HepG2 (cell line): ENCODE measurements at regions not wholly inside any gene's neighbourhood (a gene's known extent, or its start where the extent isn't known, plus 50 kb on each side); places are given as distances from the start of the nearest gene placed in this dataset.

ENCODE experiments used
- ATAC-seq: fragments of 200-7000 bp; cut with Tn5 transposase; 3 replicates; pipeline ENCODE4 v1.9.1; 2020; ENCODE audit warnings: mild to moderate bottlenecking, moderate library complexity
- BruUV-seq: library from RNA; stranded (reverse); fragments of 400-500 nt; replicated peaks from 2 replicates; lab custom pipeline; 2021; lab: Mats Ljungman, UMichigan
- CTCF ChIA-PET: fragments of 300-600 bp; formaldehyde crosslinking; extraction: SDS; loops from one replicate; lab custom pipeline; 2021; ENCODE audit warnings: low total read pairs, inconsistent platforms, low intra/inter-chr PET ratio; lab: Yijun Ruan, JAX
- POLR2A ChIA-PET: fragments of 350-600 bp; sonication (Branson Sonifier 250); formaldehyde crosslinking; loops from one replicate; lab custom pipeline; 2020; ENCODE audit warnings: antibody characterized with exemption, inconsistent platforms; lab: Yijun Ruan, JAX
- DNase-seq: peaks from one replicate; pipeline ENCODE4 v3.0.0-alpha.2; 2015; ENCODE audit warnings: low spot score
- FAIRE-seq: peaks from 3 replicates; lab custom pipeline; 2011; peaks lifted over from hg19 to GRCh38; lab: Jason Lieb, UNC
- H2AFZ ChIP-seq: one replicate; pipeline ENCODE4 v1.6.1; 2011; ENCODE audit warnings: low read length, inconsistent platforms
- H3K27ac ChIP-seq: fragments of 300-600 bp; 3 replicates; pipeline ENCODE4 v1.8.0; 2011; ENCODE audit warnings: mixed run types, mild to moderate bottlenecking, mixed read lengths, low read length, inconsistent platforms; ENCODE audit not compliant: insufficient read depth; ENCODE audit errors: extremely low read length
- H3K27me3 ChIP-seq, 2 experiments: fragments of 200-600 bp in 1 of 2; 2 replicates in 1 of 2; 3 replicates in 1 of 2; pipeline versions ENCODE4 v1.6.0 to v1.8.0; 2011; ENCODE audit warnings: low read length in 2 of 2, mild to moderate bottlenecking in 2 of 2, moderate library complexity in 2 of 2, inconsistent platforms in 1 of 2; ENCODE audit not compliant: insufficient read depth in 2 of 2, control insufficient read depth in 1 of 2
- H3K36me3 ChIP-seq, 2 experiments: fragments of 200-600 bp in 1 of 2; replicated peaks in 1 of 2; 2 replicates in 1 of 2; 3 replicates in 1 of 2; pipeline versions ENCODE4 v1.5.1 to v1.8.0; 2011; ENCODE audit warnings: low read length in 2 of 2, inconsistent platforms in 1 of 2; ENCODE audit not compliant: insufficient read depth in 2 of 2, control insufficient read depth in 1 of 2
- H3K4me1 ChIP-seq: 2 replicates; pipeline ENCODE4 v1.5.1; 2012; ENCODE audit warnings: low read length, inconsistent platforms; ENCODE audit not compliant: insufficient read depth
- H3K4me2 ChIP-seq: 2 replicates; pipeline ENCODE4 v1.6.0; 2011; ENCODE audit warnings: low read depth, low read length, inconsistent platforms
- H3K4me3 ChIP-seq, 3 experiments: fragments of 200-600 bp in 1 of 3; sonication (generic), shearing (Covaris generic) in 1 of 3; replicated peaks in 1 of 3; 2 replicates each; pipeline ENCODE4 v1.5.1; 2011 to 2016; ENCODE audit warnings: low read length in 3 of 3, inconsistent platforms in 2 of 3, low read depth in 2 of 3, mild to moderate bottlenecking in 2 of 3, control low read depth in 1 of 3, mixed read lengths in 1 of 3; ENCODE audit not compliant: insufficient read depth in 1 of 3
- H3K79me2 ChIP-seq: one replicate; pipeline ENCODE4 v1.6.1; 2011; ENCODE audit warnings: low read length, inconsistent platforms; ENCODE audit not compliant: insufficient read depth
- H3K9ac ChIP-seq: 2 replicates; pipeline ENCODE4 v1.6.0; 2011; ENCODE audit warnings: mild to moderate bottlenecking, low read depth, low read length, inconsistent platforms; ENCODE audit not compliant: insufficient read depth
- H3K9me3 ChIP-seq: 2 replicates; pipeline ENCODE4 v1.5.1; 2012; ENCODE audit warnings: mild to moderate bottlenecking, low read length
- H4K20me1 ChIP-seq: 2 replicates; pipeline ENCODE4 v1.6.0; 2011; ENCODE audit warnings: inconsistent platforms, mild to moderate bottlenecking, low read length, moderate library complexity; ENCODE audit not compliant: insufficient read depth
- AKAP8 ChIP-seq: sonication (generic); formaldehyde crosslinking; IDR thresholded peaks from 2 replicates; pipeline ENCODE4 v1.5.1; 2020; ENCODE audit warnings: mild to moderate bottlenecking, missing genetic modification reagents
- E2F1 ChIP-seq: sonication (generic); formaldehyde crosslinking; IDR thresholded peaks from 2 replicates; pipeline ENCODE4 v1.5.0; 2020; ENCODE audit warnings: missing genetic modification reagents
- ELF4 ChIP-seq: sonication (generic); formaldehyde crosslinking; IDR thresholded peaks from 2 replicates; pipeline ENCODE4 v1.5.0; 2020; ENCODE audit warnings: missing genetic modification reagents, mild to moderate bottlenecking, moderate library complexity, borderline replicate concordance
- FUBP1 ChIP-seq: sonication (generic); formaldehyde crosslinking; IDR thresholded peaks from 2 replicates; pipeline ENCODE4 v1.5.1; 2020; ENCODE audit warnings: missing genetic modification reagents, mild to moderate bottlenecking, borderline replicate concordance
- HDAC2 ChIP-seq: sonication (generic); formaldehyde crosslinking; IDR thresholded peaks from 2 replicates; pipeline ENCODE4 v1.4.0; 2020; ENCODE audit warnings: missing genetic modification reagents
- IKZF4 ChIP-seq: sonication (generic); formaldehyde crosslinking; IDR thresholded peaks from 2 replicates; pipeline ENCODE4 v1.5.1; 2020; ENCODE audit warnings: borderline replicate concordance, mild to moderate bottlenecking, low read depth, missing genetic modification reagents; ENCODE audit errors: not compliant biosample characterization
- JDP2 ChIP-seq: sonication (generic); formaldehyde crosslinking; IDR thresholded peaks from 2 replicates; pipeline ENCODE4 v1.8.1; 2022; ENCODE audit warnings: missing genetic modification reagents, borderline replicate concordance
- MTA3 ChIP-seq: sonication (generic); formaldehyde crosslinking; IDR thresholded peaks from 2 replicates; pipeline ENCODE4 v1.4.0; 2020; ENCODE audit warnings: missing genetic modification reagents
- ONECUT2 ChIP-seq: sonication (generic); formaldehyde crosslinking; IDR thresholded peaks from 2 replicates; pipeline ENCODE4 v1.4.0; 2020; ENCODE audit warnings: missing genetic modification reagents
- SMARCE1 ChIP-seq: fragments of 450-650 bp; IDR thresholded peaks from 2 replicates; pipeline ENCODE4 v1.6.1; 2017; ENCODE audit warnings: borderline replicate concordance
- TERF1 ChIP-seq: sonication (generic); formaldehyde crosslinking; IDR thresholded peaks from 2 replicates; pipeline ENCODE4 v1.8.0; 2022; ENCODE audit warnings: mild to moderate bottlenecking, missing genetic modification reagents, moderate library complexity
- ZFP62 ChIP-seq: sonication (generic); formaldehyde crosslinking; IDR thresholded peaks from 2 replicates; pipeline ENCODE4 v1.4.0; 2020; ENCODE audit warnings: missing genetic modification reagents
- ZNF18 ChIP-seq: sonication (generic); formaldehyde crosslinking; IDR thresholded peaks from 2 replicates; pipeline ENCODE4 v1.8.0; 2022; ENCODE audit warnings: mild to moderate bottlenecking, missing genetic modification reagents; ENCODE audit not compliant: insufficient replicate concordance
- ZNF235 ChIP-seq: sonication (generic); formaldehyde crosslinking; IDR thresholded peaks from 2 replicates; pipeline ENCODE4 v1.8.1; 2023; ENCODE audit warnings: mild to moderate bottlenecking, missing genetic modification reagents, borderline replicate concordance
- ZNF333 ChIP-seq: sonication (generic); formaldehyde crosslinking; IDR thresholded peaks from 2 replicates; pipeline ENCODE4 v1.4.0; 2020; ENCODE audit warnings: mild to moderate bottlenecking, missing genetic modification reagents, borderline replicate concordance
- ZNF598 ChIP-seq: sonication (generic); formaldehyde crosslinking; IDR thresholded peaks from 2 replicates; pipeline ENCODE4 v1.5.1; 2020; ENCODE audit warnings: mild to moderate bottlenecking, missing genetic modification reagents, borderline replicate concordance
- ZNF660 ChIP-seq: sonication (generic); formaldehyde crosslinking; IDR thresholded peaks from 2 replicates; pipeline ENCODE4 v1.5.1; 2020; ENCODE audit warnings: mild to moderate bottlenecking, low read depth, missing genetic modification reagents, borderline replicate concordance
- ZZZ3 ChIP-seq: sonication (generic); formaldehyde crosslinking; IDR thresholded peaks from 2 replicates; pipeline ENCODE4 v1.4.0; 2020; ENCODE audit warnings: missing genetic modification reagents, mild to moderate bottlenecking, borderline replicate concordance
- WGBS: methylation state at CpG from one replicate; pipeline ENCODE4 v1.1.6; 2017; ENCODE audit warnings: low lambda C conversion rate; 5-methylcytosine and 5-hydroxymethylcytosine counted together
- in situ Hi-C: cut with HindIII; loops from 2 replicates; pipeline ENCODE4 v1.10.0; 2017; ENCODE audit warnings: low pct_unique_long_range_greater_than_20kb; ENCODE audit not compliant: extremely low pct_ligation_motif_present
- intact Hi-C: fragments of 100-400 bp; cut with micrococcal nuclease; formaldehyde crosslinking; loops from one replicate; pipeline ENCODE4 v1.10.0; 2022; ENCODE audit not compliant: unreplicated experiment

- WGBS: 9% methylated on average over 2 of the region's 2 CpGs
- intact Hi-C loops (no loop called here), in situ Hi-C loops (no loop called here)
- no peaks in the 10 kb centered on the region for H3K4me1 ChIP-seq
- no TSS peak for BruUV-seq
- no peaks in the 10 kb centered on the region for H4K20me1 ChIP-seq
- no peak for ATAC-seq
- TF ChIP-seq IKZF4 (CRISPR knock-in tag) (no peak), ELF4 (no peak), TERF1 (CRISPR knock-in tag) (no peak), ZZZ3 (no peak), E2F1 (CRISPR knock-in tag) (no peak), JDP2 (no peak), SMARCE1 (no peak), FUBP1 (CRISPR knock-in tag) (no peak), AKAP8 (CRISPR knock-in tag) (no peak), HDAC2 (CRISPR knock-in tag) (no peak), ZNF235 (CRISPR knock-in tag) (no peak), ZNF333 (CRISPR knock-in tag) (no peak), ZNF598 (CRISPR knock-in tag) (no peak), ZNF660 (CRISPR knock-in tag) (no peak), ZNF18 (no peak), ZFP62 (CRISPR knock-in tag) (no peak), MTA3 (CRISPR knock-in tag) (no peak), ONECUT2 (CRISPR knock-in tag) (no peak)
- no peak overlapping the region for H2AFZ ChIP-seq
- no peak overlapping the region for H3K4me2 ChIP-seq
- ChIA-PET POLR2A (no interaction called here), CTCF (no interaction called here)
- no peak for FAIRE-seq
- no peaks in the 10 kb centered on the region for H3K79me2 ChIP-seq
- H3K4me3 ChIP-seq: no peak overlapping the region
- peaks cover 0 to 8% of the 10 kb centered on the region in 2 experiments; a peak in 3 of 5 replicates for H3K27me3 ChIP-seq
- H3K9me3 ChIP-seq: no peaks in the 10 kb centered on the region
- no peak for DNase-seq
- no peak overlapping the region for H3K9ac ChIP-seq
- no peaks in the 10 kb centered on the region for H3K36me3 ChIP-seq
- H3K27ac ChIP-seq: no peak overlapping the region
These were observed 52.1 kb upstream of the EIF3M start for GRCh38 chr11:32531528-32531927.
